Osteocyte (in vitro differentiated cells): ENCODE measurements at regions not wholly inside any gene's neighbourhood (a gene's known extent, or its start where the extent isn't known, plus 50 kb on each side); places are given as distances from the start of the nearest gene placed in this dataset.

Experiments
- DNase-seq: peaks from one replicate; pipeline ENCODE4 v3.0.0; 2021; ENCODE audit warnings: mixed read lengths; ENCODE audit not compliant: unreplicated experiment; ENCODE audit errors: extremely low spot score
- H3K27ac Mint-ChIP-seq: one replicate; pipeline ENCODE4 v1.8.0; 2021; ENCODE audit warnings: mild to moderate bottlenecking, mixed read lengths; ENCODE audit not compliant: unreplicated experiment
- H3K27me3 Mint-ChIP-seq: one replicate; pipeline ENCODE4 v1.8.0; 2021; ENCODE audit warnings: mixed read lengths; ENCODE audit not compliant: unreplicated experiment
- H3K36me3 Mint-ChIP-seq: one replicate; pipeline ENCODE4 v1.8.0; 2021; ENCODE audit warnings: mixed read lengths; ENCODE audit not compliant: unreplicated experiment
- H3K4me1 Mint-ChIP-seq: one replicate; pipeline ENCODE4 v1.8.0; 2021; ENCODE audit warnings: mixed read lengths; ENCODE audit not compliant: unreplicated experiment
- H3K4me3 Mint-ChIP-seq: one replicate; pipeline ENCODE4 v1.8.0; 2021; ENCODE audit warnings: mild to moderate bottlenecking, moderate library complexity, mixed read lengths; ENCODE audit not compliant: unreplicated experiment
- H3K9me3 Mint-ChIP-seq: one replicate; pipeline ENCODE4 v1.8.0; 2021; ENCODE audit warnings: mixed read lengths; ENCODE audit not compliant: unreplicated experiment
- TF ChIP-seq, protein P1 (sequence below): fragments of 200-600 bp; sonication (generic); IDR thresholded peaks from 2 replicates; pipeline ENCODE4 v1.5.0; 2021; ENCODE audit warnings: antibody characterized with exemption, mild to moderate bottlenecking, moderate library complexity

DNA sequence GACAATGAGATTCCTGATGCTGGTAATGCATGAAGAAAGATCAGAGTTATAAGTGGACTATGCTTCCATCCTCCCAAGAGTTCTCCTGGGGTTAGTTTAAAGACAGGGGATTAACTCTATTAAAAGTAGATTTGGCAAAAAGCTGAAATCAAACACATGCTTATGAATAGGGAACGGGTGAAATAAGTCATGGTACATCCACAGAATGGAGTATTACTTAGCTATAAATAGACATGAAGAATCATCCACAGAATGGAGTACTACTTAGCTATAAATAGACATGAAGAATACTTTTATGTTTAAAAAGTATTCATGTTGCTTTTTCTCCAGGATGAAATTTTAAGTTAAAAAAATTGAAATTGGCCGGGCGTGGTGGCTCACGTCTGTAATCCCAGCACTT is 596.4 kb upstream of the B3GAT1 start:
- Mint-ChIP-seq H3K4me3 (no peak overlapping the region), H3K4me1 (no peaks in the 10 kb centered on the region), H3K9me3 (peaks cover 8% of the 10 kb centered on the region), H3K36me3 (no peaks in the 10 kb centered on the region), H3K27me3 (peaks cover 14% of the 10 kb centered on the region), H3K27ac (no peak overlapping the region)
- no peak for DNase-seq
- TF ChIP-seq, protein P1, sequence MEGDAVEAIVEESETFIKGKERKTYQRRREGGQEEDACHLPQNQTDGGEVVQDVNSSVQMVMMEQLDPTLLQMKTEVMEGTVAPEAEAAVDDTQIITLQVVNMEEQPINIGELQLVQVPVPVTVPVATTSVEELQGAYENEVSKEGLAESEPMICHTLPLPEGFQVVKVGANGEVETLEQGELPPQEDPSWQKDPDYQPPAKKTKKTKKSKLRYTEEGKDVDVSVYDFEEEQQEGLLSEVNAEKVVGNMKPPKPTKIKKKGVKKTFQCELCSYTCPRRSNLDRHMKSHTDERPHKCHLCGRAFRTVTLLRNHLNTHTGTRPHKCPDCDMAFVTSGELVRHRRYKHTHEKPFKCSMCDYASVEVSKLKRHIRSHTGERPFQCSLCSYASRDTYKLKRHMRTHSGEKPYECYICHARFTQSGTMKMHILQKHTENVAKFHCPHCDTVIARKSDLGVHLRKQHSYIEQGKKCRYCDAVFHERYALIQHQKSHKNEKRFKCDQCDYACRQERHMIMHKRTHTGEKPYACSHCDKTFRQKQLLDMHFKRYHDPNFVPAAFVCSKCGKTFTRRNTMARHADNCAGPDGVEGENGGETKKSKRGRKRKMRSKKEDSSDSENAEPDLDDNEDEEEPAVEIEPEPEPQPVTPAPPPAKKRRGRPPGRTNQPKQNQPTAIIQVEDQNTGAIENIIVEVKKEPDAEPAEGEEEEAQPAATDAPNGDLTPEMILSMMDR = no peak

DNA sequence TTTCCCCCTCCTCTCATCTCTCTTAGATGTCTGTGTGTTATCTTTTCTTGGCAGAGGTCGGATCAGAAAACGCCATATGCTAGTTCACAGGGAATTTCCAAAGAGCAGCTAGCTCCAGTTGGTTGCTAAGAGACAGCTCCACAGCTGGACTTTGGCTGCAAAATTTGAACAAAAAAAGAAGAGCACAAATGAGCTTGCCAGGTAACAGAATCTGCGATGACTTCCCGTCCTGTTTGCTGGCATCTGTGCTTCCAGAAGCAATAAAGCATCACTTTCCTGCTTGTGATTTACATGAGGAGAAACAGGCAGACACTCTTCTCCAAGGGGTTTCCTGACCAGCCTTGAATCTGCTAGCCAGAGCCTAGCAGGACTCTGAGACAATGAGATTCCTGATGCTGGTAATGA is 596.0 kb upstream of the B3GAT1 start:
- H3K36me3 Mint-ChIP-seq = no peaks in the 10 kb centered on the region
- H3K27ac Mint-ChIP-seq = no peak overlapping the region
- H3K4me3 Mint-ChIP-seq = no peak overlapping the region
- H3K4me1 Mint-ChIP-seq = no peaks in the 10 kb centered on the region
- H3K9me3 Mint-ChIP-seq = peaks cover 7% of the 10 kb centered on the region
- TF ChIP-seq, protein P1 = no peak
- DNase-seq = no peak
- H3K27me3 Mint-ChIP-seq = peaks cover 12% of the 10 kb centered on the region

DNA sequence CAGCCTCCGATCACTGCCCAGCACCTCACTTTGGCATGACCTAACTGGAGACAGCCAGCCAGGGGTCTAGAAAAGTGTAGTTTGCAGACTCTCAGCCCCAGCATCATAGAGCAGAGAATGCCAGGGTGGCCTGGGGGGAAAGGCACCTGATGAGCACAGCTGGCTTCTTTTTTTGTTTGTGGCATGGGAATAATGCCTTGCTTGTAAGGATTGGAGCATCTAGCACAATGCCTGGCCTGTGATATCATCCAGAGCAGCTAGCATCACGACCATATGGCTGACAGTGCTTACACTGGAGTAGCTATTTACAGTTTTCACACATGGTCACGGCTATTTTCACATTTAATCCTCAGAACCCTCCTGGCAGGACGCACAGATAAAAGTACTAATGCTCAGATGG is 594.8 kb upstream of the B3GAT1 start:
- TF ChIP-seq, protein P1 = no peak
- H3K36me3 Mint-ChIP-seq = no peaks in the 10 kb centered on the region
- H3K9me3 Mint-ChIP-seq = peaks cover 3% of the 10 kb centered on the region
- H3K4me3 Mint-ChIP-seq = no peak overlapping the region
- peaks cover 12% of the 10 kb centered on the region for H3K27me3 Mint-ChIP-seq
- DNase-seq = no peak
- H3K4me1 Mint-ChIP-seq = no peaks in the 10 kb centered on the region
- H3K27ac Mint-ChIP-seq = no peak overlapping the region

DNA sequence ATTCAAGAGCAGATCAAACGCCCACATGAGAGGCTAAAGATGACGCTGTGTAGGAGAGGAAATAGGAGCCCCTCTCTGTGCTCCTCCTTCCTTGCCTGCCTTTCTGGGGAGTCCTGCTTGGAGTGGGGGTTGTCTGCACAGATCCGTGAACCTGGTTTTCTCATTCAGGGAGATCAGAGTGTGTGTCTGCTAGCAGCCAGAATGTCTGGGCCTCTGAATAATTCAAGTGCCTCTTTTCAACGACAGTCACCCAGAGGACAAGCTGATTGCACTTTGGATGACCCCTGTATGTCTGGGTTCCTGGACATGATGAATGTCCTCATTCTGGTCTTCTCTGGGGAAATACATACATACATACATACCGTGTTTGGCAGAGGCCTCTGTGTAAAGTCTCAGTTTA is 592.5 kb upstream of the B3GAT1 start:
- H3K4me3 Mint-ChIP-seq = no peak overlapping the region
- TF ChIP-seq, protein P1 = no peak
- no peaks in the 10 kb centered on the region for H3K36me3 Mint-ChIP-seq
- H3K9me3 Mint-ChIP-seq = no peaks in the 10 kb centered on the region
- H3K27me3 Mint-ChIP-seq = peaks cover 15% of the 10 kb centered on the region
- no peak for DNase-seq
- no peak overlapping the region for H3K27ac Mint-ChIP-seq
- no peaks in the 10 kb centered on the region for H3K4me1 Mint-ChIP-seq

DNA sequence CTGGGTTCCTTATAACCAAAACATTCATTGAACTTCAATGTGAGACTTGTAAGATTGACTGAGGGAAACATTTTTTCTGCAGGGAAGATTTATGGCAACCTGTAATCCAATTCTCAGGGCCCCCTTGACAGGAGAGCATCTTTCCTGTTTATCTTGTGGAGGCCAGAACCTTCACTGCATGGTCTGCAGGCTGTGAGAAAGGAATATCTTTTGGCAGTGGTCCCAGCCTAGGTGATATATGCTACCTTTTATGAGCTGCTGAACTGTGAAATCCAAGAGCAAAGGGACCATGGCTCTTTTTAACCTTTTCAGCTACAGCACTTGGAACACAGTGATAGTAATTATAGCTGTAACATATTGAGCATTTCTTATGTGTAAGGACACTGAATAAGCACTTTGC is 590.2 kb upstream of the B3GAT1 start:
- Mint-ChIP-seq H3K27ac (no peak overlapping the region), H3K27me3 (peaks cover 7% of the 10 kb centered on the region), H3K36me3 (no peaks in the 10 kb centered on the region), H3K4me3 (no peak overlapping the region), H3K9me3 (no peaks in the 10 kb centered on the region), H3K4me1 (no peaks in the 10 kb centered on the region)
- TF ChIP-seq, protein P1 = no peak
- no peak for DNase-seq
